ENCODE measurements at regions not wholly inside any gene's neighbourhood (a gene's known extent, or its start where the extent isn't known, plus 50 kb on each side); places are given as distances from the start of the nearest gene placed in this dataset.

DNA sequence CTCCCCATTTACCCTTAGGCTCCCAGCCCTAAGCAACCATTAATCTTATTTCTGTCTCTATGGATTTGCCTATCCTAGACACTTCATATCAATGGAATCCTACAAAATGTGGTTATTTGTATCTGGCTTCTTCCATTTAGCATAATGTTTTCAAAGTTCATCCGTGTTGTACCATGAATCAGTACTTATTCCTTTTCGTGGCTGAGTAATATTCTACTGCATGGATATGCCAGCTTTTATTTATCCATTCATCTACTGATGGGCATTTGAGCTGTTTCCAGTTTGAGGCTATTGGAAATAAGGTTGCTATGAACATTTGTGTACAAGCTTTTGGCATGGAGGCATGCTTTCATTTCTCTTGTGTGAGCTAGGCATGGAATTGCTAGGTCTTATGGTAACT lies 121.1 kb downstream of the WDR11 start:
- H3K4me1 ChIP-seq (ENCODE audit: control insufficient read depth, extremely low read depth, insufficient read depth, low read length): no peaks in the 10 kb centered on the region
- H3K4me2 ChIP-seq (ENCODE audit: control insufficient read depth, extremely low read depth, insufficient read depth, low read depth, low read length): no peak overlapping the region
- H3K27ac ChIP-seq (ENCODE audit: control insufficient read depth, insufficient read depth, low read length): no peak overlapping the region
- H3K9me1 ChIP-seq (ENCODE audit: control insufficient read depth, extremely low read depth, insufficient read depth, low read length): no peaks in the 10 kb centered on the region
- no peaks in the 10 kb centered on the region for H3K36me3 ChIP-seq (ENCODE audit: control insufficient read depth in 2 of 2, extremely low read depth in 1 of 2, insufficient read depth in 2 of 2, low read length in 2 of 2)
- no peaks in the 10 kb centered on the region for H3K79me2 ChIP-seq (ENCODE audit: control insufficient read depth, insufficient read depth, low read length)
- dilution Hi-C loops (cut with MboI; ENCODE audit: extremely low pct_ligation_motif_present, low sequenced_read_pairs): no loop called here
- no peak overlapping the region for H2AFZ ChIP-seq (ENCODE audit: control insufficient read depth, low read length)
- TF ChIP-seq EZH2 (IDR thresholded peaks at IDR 0.05; ENCODE audit: low read length) (no peak), CTCF (optimal IDR thresholded peaks at IDR 0.05 in 1 of 3, IDR thresholded peaks at IDR 0.05 in 1 of 3, conservative IDR thresholded peaks at IDR 0.05 in 1 of 3; ENCODE audit: extremely low read depth in 1 of 3, insufficient read depth in 2 of 3, low read length in 3 of 3) (no peak)
- H3K27me3 ChIP-seq (ENCODE audit: control insufficient read depth, extremely low read depth, insufficient read depth, low read length): peaks cover 37% of the 10 kb centered on the region
- DNase-seq (ENCODE audit: low read depth, low spot score): no peak
- H4K20me1 ChIP-seq (ENCODE audit: control insufficient read depth, extremely low read depth, insufficient read depth, low read length): no peaks in the 10 kb centered on the region
- peaks cover 17% of the 10 kb centered on the region for H3K9me3 ChIP-seq (ENCODE audit: control insufficient read depth, low read depth, low read length)
- no peak overlapping the region for H3K9ac ChIP-seq (ENCODE audit: control insufficient read depth, extremely low read depth, insufficient read depth, low read length)
- no peak overlapping the region for H3K4me3 ChIP-seq (ENCODE audit: control insufficient read depth in 2 of 3, extremely low read depth in 1 of 3, insufficient read depth in 2 of 3, low read depth in 1 of 3, low read length in 3 of 3)
- FAIRE-seq: no peak

DNA sequence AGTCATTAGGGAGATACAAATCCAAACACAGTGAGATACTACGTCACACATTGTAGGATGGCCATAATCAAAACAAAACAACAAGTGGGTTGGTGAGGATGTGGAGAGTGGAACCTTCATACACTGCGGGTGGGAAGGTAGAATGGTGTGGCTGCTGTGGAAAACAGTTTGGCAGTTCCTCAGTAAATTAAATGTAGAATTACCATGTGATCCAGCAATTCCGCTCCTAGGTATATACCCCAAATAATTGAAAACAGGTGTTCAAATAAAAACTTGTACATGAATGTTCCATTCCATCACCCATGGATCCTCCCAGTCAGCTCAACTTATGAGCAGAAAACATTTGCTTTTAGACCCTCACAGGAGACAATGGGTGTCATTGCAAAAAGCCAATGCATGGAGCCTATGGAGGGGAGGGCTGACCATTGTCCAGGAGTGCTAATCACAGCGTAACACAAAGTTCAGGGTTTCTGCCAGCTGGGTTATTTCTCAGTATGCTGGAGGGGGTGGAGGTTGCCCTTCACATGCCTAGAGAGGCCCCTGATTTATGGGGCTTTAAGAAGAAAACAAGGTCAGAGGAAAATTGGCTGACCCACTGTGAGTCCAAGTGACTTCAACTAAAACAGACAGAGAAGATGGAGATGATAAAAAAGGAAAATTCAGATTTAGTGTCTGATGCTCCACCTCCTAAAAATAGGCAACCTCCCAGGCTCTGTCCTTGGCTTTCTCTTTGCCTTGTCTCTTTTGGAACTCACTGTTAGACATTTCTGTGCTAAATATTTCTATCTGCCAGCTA lies 124.1 kb downstream of the WDR11 start:
- Histone ChIP-seq H3K9ac (ENCODE audit: control insufficient read depth, extremely low read depth, insufficient read depth, low read length) (no peak overlapping the region), H3K27ac (ENCODE audit: control insufficient read depth, insufficient read depth, low read length) (no peak overlapping the region), H3K36me3 (ENCODE audit: control insufficient read depth in 2 of 2, extremely low read depth in 1 of 2, insufficient read depth in 2 of 2, low read length in 2 of 2) (no peaks in the 10 kb centered on the region), H3K9me1 (ENCODE audit: control insufficient read depth, extremely low read depth, insufficient read depth, low read length) (no peaks in the 10 kb centered on the region), H3K4me3 (ENCODE audit: control insufficient read depth in 2 of 3, extremely low read depth in 1 of 3, insufficient read depth in 2 of 3, low read depth in 1 of 3, low read length in 3 of 3) (no peak overlapping the region), H3K4me1 (ENCODE audit: control insufficient read depth, extremely low read depth, insufficient read depth, low read length) (peaks cover 14% of the 10 kb centered on the region), H3K27me3 (ENCODE audit: control insufficient read depth, extremely low read depth, insufficient read depth, low read length) (peaks cover 50% of the 10 kb centered on the region), H4K20me1 (ENCODE audit: control insufficient read depth, extremely low read depth, insufficient read depth, low read length) (no peaks in the 10 kb centered on the region), H2AFZ (ENCODE audit: control insufficient read depth, low read length) (no peak overlapping the region), H3K4me2 (ENCODE audit: control insufficient read depth, extremely low read depth, insufficient read depth, low read depth, low read length) (no peak overlapping the region), H3K9me3 (ENCODE audit: control insufficient read depth, low read depth, low read length) (peaks cover 17% of the 10 kb centered on the region), H3K79me2 (ENCODE audit: control insufficient read depth, insufficient read depth, low read length) (no peaks in the 10 kb centered on the region)
- FAIRE-seq (no peak), DNase-seq (ENCODE audit: low read depth, low spot score) (no peak)
- dilution Hi-C loops (cut with MboI; ENCODE audit: extremely low pct_ligation_motif_present, low sequenced_read_pairs): no loop called here
- no peak for TF ChIP-seq EZH2 (IDR thresholded peaks at IDR 0.05; ENCODE audit: low read length)
- TF ChIP-seq CTCF (optimal IDR thresholded peaks at IDR 0.05 in 1 of 3, IDR thresholded peaks at IDR 0.05 in 1 of 3, conservative IDR thresholded peaks at IDR 0.05 in 1 of 3; ENCODE audit: extremely low read depth in 1 of 3, insufficient read depth in 2 of 3, low read length in 3 of 3): no peak
